Liver (tissue), 8 donors: ENCODE measurements at regions not wholly inside any gene's neighbourhood (a gene's known extent, or its start where the extent isn't known, plus 50 kb on each side); places are given as distances from the start of the nearest gene placed in this dataset.

Source experiments
- DNase-seq: peaks from one replicate; pipeline ENCODE4 v3.0.0-alpha.2; 2017; ENCODE audit warnings: low spot score
- H3K27ac ChIP-seq, 2 donors: one replicate each; pipeline ENCODE4 v1.7.0; 2013; ENCODE audit warnings: inconsistent platforms in 2 of 2, low read length in 2 of 2, control low read depth in 1 of 2, low read depth in 1 of 2, mild to moderate bottlenecking in 1 of 2
- H3K27me3 ChIP-seq, 4 donors: one replicate each; pipeline versions ENCODE4 v1.6.1 to v1.7.0; 2013; ENCODE audit warnings: low read length in 3 of 4, inconsistent platforms in 1 of 4, mild to moderate bottlenecking in 1 of 4, moderate library complexity in 1 of 4; ENCODE audit not compliant: control insufficient read depth in 4 of 4, insufficient read depth in 4 of 4
- H3K36me3 ChIP-seq, 4 donors: one replicate each; pipeline versions ENCODE4 v1.6.1 to v1.7.0; 2013; ENCODE audit warnings: low read length in 3 of 4, mild to moderate bottlenecking in 3 of 4, low read depth in 1 of 4, moderate library complexity in 1 of 4; ENCODE audit not compliant: control insufficient read depth in 4 of 4, insufficient read depth in 3 of 4
- H3K4me1 ChIP-seq, 4 donors: one replicate each; pipeline versions ENCODE4 v1.6.1 to v1.7.0; 2013; ENCODE audit warnings: low read length in 3 of 4, mild to moderate bottlenecking in 3 of 4, moderate library complexity in 1 of 4; ENCODE audit not compliant: control insufficient read depth in 4 of 4, insufficient read depth in 4 of 4
- H3K4me3 ChIP-seq, 3 donors: one replicate each; pipeline versions ENCODE4 v1.6.1 to v1.7.0; 2013; ENCODE audit warnings: low read length in 3 of 3, control low read depth in 1 of 3, low read depth in 1 of 3, mild to moderate bottlenecking in 1 of 3
- H3K9ac ChIP-seq, 2 donors: one replicate each; pipeline ENCODE4 v1.7.0; 2013; ENCODE audit warnings: low read length in 2 of 2, mild to moderate bottlenecking in 2 of 2, moderate library complexity in 2 of 2, control low read depth in 1 of 2, low read depth in 1 of 2
- H3K9me3 ChIP-seq, 4 donors: one replicate each; pipeline versions ENCODE4 v1.6.1 to v1.7.0; 2013; ENCODE audit warnings: low read length in 3 of 4; ENCODE audit not compliant: control insufficient read depth in 4 of 4
- ATF3 ChIP-seq: IDR thresholded peaks from 2 replicates; pipeline ENCODE4 v1.6.1; 2016; ENCODE audit warnings: antibody characterized with exemption
- CTCF ChIP-seq: fragments of 150-350 bp; IDR thresholded peaks from 2 replicates; pipeline ENCODE4 v1.5.1; 2017; ENCODE audit warnings: improper control_type of control experiment, low read depth, low read length; ENCODE audit not compliant: missing input control
- EGR1 ChIP-seq, 2 donors: IDR thresholded peaks; 2 replicates each; pipeline ENCODE4 v1.6.1; 2016 to 2018; ENCODE audit warnings: antibody characterized with exemption in 2 of 2, low read depth in 2 of 2
- FOXA1 ChIP-seq: IDR thresholded peaks from 2 replicates; pipeline ENCODE4 v1.6.1; 2016; ENCODE audit warnings: antibody characterized with exemption
- FOXA2 ChIP-seq: IDR thresholded peaks from 2 replicates; pipeline ENCODE4 v1.6.1; 2016; ENCODE audit warnings: antibody characterized with exemption
- GABPA ChIP-seq, 2 donors: IDR thresholded peaks in 1 of 2; conservative IDR thresholded peaks in 1 of 2; 2 replicates each; pipeline ENCODE4 v1.6.1; 2016; ENCODE audit warnings: antibody characterized with exemption in 2 of 2, mild to moderate bottlenecking in 1 of 2, moderate library complexity in 1 of 2
- HNF4A ChIP-seq, 2 donors: conservative IDR thresholded peaks; 2 replicates each; pipeline ENCODE4 v1.6.1; 2016; ENCODE audit warnings: antibody characterized with exemption in 2 of 2, mild to moderate bottlenecking in 2 of 2
- HNF4G ChIP-seq: IDR thresholded peaks from 2 replicates; pipeline ENCODE4 v1.6.1; 2016; ENCODE audit warnings: antibody characterized with exemption
- JUND ChIP-seq, 2 donors: IDR thresholded peaks; 2 replicates each; pipeline ENCODE4 v1.6.1; 2016; ENCODE audit warnings: antibody characterized with exemption in 2 of 2
- MAX ChIP-seq: IDR thresholded peaks from 2 replicates; pipeline ENCODE4 v1.6.1; 2016; ENCODE audit warnings: antibody characterized with exemption
- NR2F2 ChIP-seq: IDR thresholded peaks from 2 replicates; pipeline ENCODE4 v1.6.1; 2016; ENCODE audit warnings: antibody characterized with exemption
- RAD21 ChIP-seq, 2 donors: IDR thresholded peaks; 2 replicates each; pipeline ENCODE4 v1.6.1; 2016; ENCODE audit warnings: antibody characterized with exemption in 2 of 2, mild to moderate bottlenecking in 2 of 2
- REST ChIP-seq: IDR thresholded peaks from 2 replicates; pipeline ENCODE4 v1.6.1; 2016; ENCODE audit warnings: antibody characterized with exemption, mild to moderate bottlenecking
- RXRA ChIP-seq, 2 donors: IDR thresholded peaks; 2 replicates each; pipeline ENCODE4 v1.6.1; 2017 to 2018; ENCODE audit warnings: antibody characterized with exemption in 2 of 2, mild to moderate bottlenecking in 1 of 2
- SP1 ChIP-seq: IDR thresholded peaks from 2 replicates; pipeline ENCODE4 v1.6.1; 2018; ENCODE audit warnings: antibody characterized with exemption, mild to moderate bottlenecking
- TAF1 ChIP-seq: conservative IDR thresholded peaks from 2 replicates; pipeline ENCODE4 v1.6.1; 2016; ENCODE audit warnings: antibody characterized with exemption, mild to moderate bottlenecking
- YY1 ChIP-seq: IDR thresholded peaks from 2 replicates; pipeline ENCODE4 v1.6.1; 2016; ENCODE audit warnings: antibody characterized with exemption, mild to moderate bottlenecking
- WGBS: extraction: QIAGEN DNeasy Blood & Tissue Kit; methylation state at CpG from one replicate; pipeline ENCODE4 v1.1.7; 2013; 5-methylcytosine and 5-hydroxymethylcytosine counted together
- donor health status: healthy.
- donor health status: healthy.
- donor health status: healthy.
- donor health status: healthy.
- donor health status: healthy.

- H3K27ac ChIP-seq = no peak overlapping the region
- no peak overlapping the region for H3K4me3 ChIP-seq
- H3K36me3 ChIP-seq = no peaks in the 10 kb centered on the region
- WGBS = 85% methylated on average over 4 of the region's 4 CpGs
- H3K9ac ChIP-seq = no peak overlapping the region
- no peaks in the 10 kb centered on the region for H3K27me3 ChIP-seq
- no peaks in the 10 kb centered on the region for H3K4me1 ChIP-seq
- H3K9me3 ChIP-seq = no peaks in the 10 kb centered on the region
- no peak for DNase-seq
- no peak for TF ChIP-seq CTCF
- TF ChIP-seq EGR1 (IDR thresholded peaks at IDR 0.05; ENCODE audit: low read depth in 2 of 2) = no peak
- no peak for TF ChIP-seq RXRA (IDR thresholded peaks at IDR 0.05)
- no peak for TF ChIP-seq YY1
- TF ChIP-seq FOXA1 = no peak
- TF ChIP-seq NR2F2 = no peak
- no peak for TF ChIP-seq ATF3
- TF ChIP-seq MAX = no peak
- TF ChIP-seq REST = no peak
- no peak for TF ChIP-seq RAD21 (IDR thresholded peaks at IDR 0.05)
- TF ChIP-seq GABPA (IDR thresholded peaks at IDR 0.05 in 1 of 2, conservative IDR thresholded peaks at IDR 0.05 in 1 of 2) = no peak
- no peak for TF ChIP-seq JUND (IDR thresholded peaks at IDR 0.05)
- no peak for TF ChIP-seq HNF4A (conservative IDR thresholded peaks at IDR 0.05)
- no peak for TF ChIP-seq HNF4G
- no peak for TF ChIP-seq FOXA2
- no peak for TF ChIP-seq SP1
Observed at GRCh38 chr4:100936661-100937375, 410.5 kb downstream of the PPP3CA start.

GRCh38 chr4:100935090-100935489, 412.2 kb downstream of the PPP3CA start:
- no peak for DNase-seq
- H3K27ac ChIP-seq = no peak overlapping the region
- H3K27me3 ChIP-seq = no peaks in the 10 kb centered on the region
- H3K36me3 ChIP-seq = no peaks in the 10 kb centered on the region
- H3K9me3 ChIP-seq = no peaks in the 10 kb centered on the region
- no peak overlapping the region for H3K9ac ChIP-seq
- H3K4me1 ChIP-seq = no peaks in the 10 kb centered on the region
- H3K4me3 ChIP-seq = no peak overlapping the region
- WGBS = 49% methylated on average over 1 of the region's 1 CpG
- TF ChIP-seq RAD21 (IDR thresholded peaks at IDR 0.05) (peak; percentile 69 to 78), TAF1 (no peak), EGR1 (IDR thresholded peaks at IDR 0.05; ENCODE audit: low read depth in 2 of 2) (no peak), FOXA1 (no peak), GABPA (IDR thresholded peaks at IDR 0.05 in 1 of 2, conservative IDR thresholded peaks at IDR 0.05 in 1 of 2) (no peak), FOXA2 (no peak), CTCF (peak; percentile 45), MAX (no peak), HNF4A (conservative IDR thresholded peaks at IDR 0.05) (no peak), REST (no peak), YY1 (no peak), HNF4G (no peak)
